Keratinocyte (primary cell): ENCODE measurements at regions not wholly inside any gene's neighbourhood (a gene's known extent, or its start where the extent isn't known, plus 50 kb on each side); places are given as distances from the start of the nearest gene placed in this dataset.

ENCODE experiments used
- EZH2 ChIP-seq: IDR thresholded peaks from one replicate; pipeline ENCODE4 v1.6.1; 2012; ENCODE audit warnings: inconsistent platforms, mild to moderate bottlenecking, low read length, moderate library complexity
- TF ChIP-seq, protein P1 (sequence below), 3 experiments: IDR thresholded peaks in 1 of 3; conservative IDR thresholded peaks in 1 of 3; optimal IDR thresholded peaks in 1 of 3; 2 replicates in 2 of 3; 3 replicates in 1 of 3; pipeline versions ENCODE3 to v1.5.1; 2011; ENCODE audit warnings: low read length in 3 of 3, mild to moderate bottlenecking in 3 of 3, moderate library complexity in 2 of 3, control low read depth in 1 of 3, inconsistent platforms in 1 of 3; ENCODE audit not compliant: insufficient read depth in 2 of 3; ENCODE audit errors: extremely low read depth in 1 of 3

DNA sequence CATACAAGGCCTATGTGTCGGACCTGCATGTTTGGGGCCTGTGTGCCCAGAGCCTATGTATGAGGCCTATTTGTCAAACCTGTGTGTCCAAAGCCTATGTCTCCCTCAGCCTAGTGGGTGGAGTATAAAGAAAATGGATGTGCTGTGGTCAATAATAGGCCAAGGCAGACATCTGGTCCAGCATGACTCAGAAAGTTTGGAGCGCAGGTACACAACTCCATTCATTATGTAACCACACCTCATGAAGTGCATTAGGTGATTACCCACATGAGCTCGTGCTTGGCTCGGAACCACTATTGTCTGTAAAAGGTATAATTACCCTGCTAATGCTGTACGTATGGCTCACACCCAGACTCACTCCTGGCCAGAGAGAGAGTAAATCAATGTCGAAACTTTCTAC lies 302.4 kb upstream of the POU3F2 start:
- TF ChIP-seq, protein P1, sequence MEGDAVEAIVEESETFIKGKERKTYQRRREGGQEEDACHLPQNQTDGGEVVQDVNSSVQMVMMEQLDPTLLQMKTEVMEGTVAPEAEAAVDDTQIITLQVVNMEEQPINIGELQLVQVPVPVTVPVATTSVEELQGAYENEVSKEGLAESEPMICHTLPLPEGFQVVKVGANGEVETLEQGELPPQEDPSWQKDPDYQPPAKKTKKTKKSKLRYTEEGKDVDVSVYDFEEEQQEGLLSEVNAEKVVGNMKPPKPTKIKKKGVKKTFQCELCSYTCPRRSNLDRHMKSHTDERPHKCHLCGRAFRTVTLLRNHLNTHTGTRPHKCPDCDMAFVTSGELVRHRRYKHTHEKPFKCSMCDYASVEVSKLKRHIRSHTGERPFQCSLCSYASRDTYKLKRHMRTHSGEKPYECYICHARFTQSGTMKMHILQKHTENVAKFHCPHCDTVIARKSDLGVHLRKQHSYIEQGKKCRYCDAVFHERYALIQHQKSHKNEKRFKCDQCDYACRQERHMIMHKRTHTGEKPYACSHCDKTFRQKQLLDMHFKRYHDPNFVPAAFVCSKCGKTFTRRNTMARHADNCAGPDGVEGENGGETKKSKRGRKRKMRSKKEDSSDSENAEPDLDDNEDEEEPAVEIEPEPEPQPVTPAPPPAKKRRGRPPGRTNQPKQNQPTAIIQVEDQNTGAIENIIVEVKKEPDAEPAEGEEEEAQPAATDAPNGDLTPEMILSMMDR (optimal IDR thresholded peaks at IDR 0.05 in 1 of 3, IDR thresholded peaks at IDR 0.05 in 1 of 3, conservative IDR thresholded peaks at IDR 0.05 in 1 of 3; ENCODE audit: extremely low read depth in 1 of 3, insufficient read depth in 2 of 3, low read length in 3 of 3): no peak
- no peak for TF ChIP-seq EZH2
